Hepatic stellate cell (primary cell): ENCODE measurements at regions not wholly inside any gene's neighbourhood (a gene's known extent, or its start where the extent isn't known, plus 50 kb on each side); places are given as distances from the start of the nearest gene placed in this dataset.

Experiments
- DNase-seq: peaks from one replicate; pipeline ENCODE4 v3.0.0; 2011; ENCODE audit warnings: low spot score

GRCh38 chr6:126091466-126091865, 105.1 kb downstream of the TRMT11 start:
- no peak for DNase-seq

DNA sequence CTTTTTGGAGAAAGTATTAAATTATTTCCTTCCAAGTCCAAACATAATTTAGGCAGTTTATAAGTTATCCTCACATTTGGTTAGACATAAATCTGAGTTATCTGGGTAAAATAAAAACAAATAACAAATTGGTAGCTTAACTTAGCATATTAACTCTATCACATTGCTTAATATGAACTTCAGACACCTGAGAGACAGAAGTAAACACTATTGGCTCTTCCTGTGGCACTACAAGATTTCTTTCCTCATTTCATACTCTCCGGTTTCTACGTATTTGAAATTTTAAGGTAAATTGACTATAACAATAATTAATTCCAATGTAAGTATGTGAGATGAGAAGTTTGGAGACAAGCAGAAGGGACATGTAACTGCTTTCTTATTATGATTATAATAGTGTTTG, 106.8 kb downstream of the TRMT11 start:
- DNase-seq = no peak

GRCh38 chr6:126094411-126094810, 108.1 kb downstream of the TRMT11 start:
- DNase-seq = no peak

DNA sequence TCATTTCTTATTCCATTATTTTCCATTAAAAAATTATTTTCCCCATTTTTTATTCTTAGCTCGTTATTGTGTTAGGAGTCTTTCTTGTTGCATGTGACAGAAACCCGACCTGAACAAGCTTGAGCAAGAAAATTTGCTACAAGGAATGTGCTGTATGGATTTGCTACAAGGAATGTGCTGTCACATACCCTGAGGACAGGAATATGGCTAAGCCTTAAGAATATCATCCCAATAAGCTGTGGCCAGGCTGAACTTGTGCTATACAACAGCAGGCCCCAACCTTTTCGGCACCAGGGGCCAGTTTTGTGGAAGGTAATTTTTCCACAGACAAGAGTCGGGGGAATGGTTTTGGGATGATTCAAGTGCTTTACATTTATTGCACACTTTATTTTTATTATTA, 114.0 kb downstream of the TRMT11 start:
- no peak for DNase-seq

GRCh38 chr6:126102358-126102757, 116.0 kb downstream of the TRMT11 start:
- DNase-seq = no peak

DNA sequence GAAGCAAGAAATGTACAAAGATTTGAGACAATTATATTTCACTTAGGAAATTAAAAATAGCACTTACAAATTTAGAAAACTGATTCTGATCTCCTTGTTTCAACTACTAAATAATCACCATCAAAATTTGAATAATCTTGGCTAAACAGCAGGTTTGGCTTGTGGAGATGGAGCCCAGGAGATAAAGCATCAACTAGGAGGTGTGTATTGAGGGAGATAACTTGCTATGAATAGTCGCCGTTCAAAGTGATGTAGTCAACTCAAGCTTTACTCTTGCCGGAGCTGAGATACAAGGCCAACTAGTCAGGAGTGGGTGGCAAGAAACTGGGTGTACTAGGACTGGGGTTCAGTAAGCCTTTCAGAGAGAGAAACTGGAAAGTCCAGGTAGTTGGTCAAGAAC, 117.7 kb downstream of the TRMT11 start:
- no peak for DNase-seq

- no peak for DNase-seq
Measured at GRCh38 chr6:126107475-126108166, 121.3 kb downstream of the TRMT11 start.

DNA sequence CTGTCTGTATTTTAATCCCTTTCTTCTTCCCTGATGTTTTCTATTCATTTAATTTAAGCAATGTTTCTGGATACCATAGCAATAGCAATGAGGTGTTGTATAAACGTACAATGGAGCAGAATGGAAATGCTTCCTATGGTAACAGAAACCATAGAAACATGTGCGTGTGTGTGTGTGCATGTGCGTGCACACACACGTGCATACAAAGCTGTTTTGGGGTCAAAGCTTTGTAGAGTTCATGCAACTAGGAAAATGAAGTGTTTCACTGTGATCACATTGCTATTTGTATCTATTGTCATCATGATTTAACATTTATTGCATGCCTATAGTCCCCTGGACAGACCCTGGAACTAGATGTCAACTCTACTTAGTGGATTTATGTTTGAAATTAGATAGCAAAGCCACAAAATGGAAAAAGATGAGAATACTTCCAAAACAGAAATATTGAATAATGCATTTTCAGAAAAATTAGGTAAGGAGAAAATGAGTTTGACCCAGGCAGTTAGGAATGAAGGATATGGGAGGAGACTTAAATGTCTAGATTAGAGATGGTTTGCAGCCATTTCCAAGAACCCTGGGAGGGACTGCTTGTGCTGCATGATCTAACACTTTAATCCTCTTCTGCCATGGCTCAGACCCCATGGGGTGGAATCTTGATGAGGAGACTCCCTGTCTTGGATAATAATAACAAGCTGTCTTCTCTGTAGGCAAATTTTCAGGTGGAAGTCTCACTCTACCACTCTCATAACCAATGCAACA, 124.4 kb downstream of the TRMT11 start:
- no peak for DNase-seq

DNA sequence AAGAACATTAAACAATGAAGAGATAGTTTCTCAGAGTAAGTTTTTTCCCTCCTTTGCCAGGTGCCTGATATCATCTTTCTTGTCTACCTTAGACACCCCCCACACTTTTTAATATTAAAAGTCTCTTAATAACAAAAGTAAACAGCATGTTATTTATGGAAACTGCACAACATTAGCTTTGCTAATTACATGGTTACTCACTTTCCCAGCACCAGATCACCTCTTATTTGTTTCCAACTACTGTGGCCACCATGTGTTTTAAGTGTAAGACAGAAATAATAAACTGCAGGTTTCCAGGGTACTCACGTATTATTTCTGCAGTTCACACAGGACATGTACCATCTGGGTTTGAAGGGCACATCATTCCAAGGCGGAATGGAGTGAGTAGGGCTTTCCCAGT, 125.0 kb downstream of the TRMT11 start:
- DNase-seq = no peak

- DNase-seq = peak; percentile 5
Measured at GRCh38 chr6:126112171-126112632, 125.9 kb downstream of the TRMT11 start.

DNA sequence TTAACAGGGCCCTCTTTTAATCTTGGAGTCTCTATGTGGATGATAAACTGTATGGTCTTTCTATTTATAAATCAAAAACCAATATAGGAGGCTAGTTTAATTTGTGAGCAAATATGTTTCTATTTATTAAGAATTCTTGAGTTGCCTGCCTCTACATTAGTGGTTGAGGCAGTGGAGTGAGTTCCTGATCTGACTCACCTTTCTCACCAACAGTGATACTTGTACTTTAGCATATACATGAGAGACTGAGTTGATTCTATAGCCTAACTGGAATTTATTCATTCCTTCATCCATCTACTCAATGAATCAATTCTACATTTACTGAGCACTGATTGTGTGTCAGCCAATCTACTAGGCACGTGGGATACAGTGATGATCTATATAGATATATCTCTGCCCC, 126.9 kb downstream of the TRMT11 start:
- no peak for DNase-seq

GRCh38 chr6:126117251-126117650, 130.9 kb downstream of the TRMT11 start:
- no peak for DNase-seq

DNA sequence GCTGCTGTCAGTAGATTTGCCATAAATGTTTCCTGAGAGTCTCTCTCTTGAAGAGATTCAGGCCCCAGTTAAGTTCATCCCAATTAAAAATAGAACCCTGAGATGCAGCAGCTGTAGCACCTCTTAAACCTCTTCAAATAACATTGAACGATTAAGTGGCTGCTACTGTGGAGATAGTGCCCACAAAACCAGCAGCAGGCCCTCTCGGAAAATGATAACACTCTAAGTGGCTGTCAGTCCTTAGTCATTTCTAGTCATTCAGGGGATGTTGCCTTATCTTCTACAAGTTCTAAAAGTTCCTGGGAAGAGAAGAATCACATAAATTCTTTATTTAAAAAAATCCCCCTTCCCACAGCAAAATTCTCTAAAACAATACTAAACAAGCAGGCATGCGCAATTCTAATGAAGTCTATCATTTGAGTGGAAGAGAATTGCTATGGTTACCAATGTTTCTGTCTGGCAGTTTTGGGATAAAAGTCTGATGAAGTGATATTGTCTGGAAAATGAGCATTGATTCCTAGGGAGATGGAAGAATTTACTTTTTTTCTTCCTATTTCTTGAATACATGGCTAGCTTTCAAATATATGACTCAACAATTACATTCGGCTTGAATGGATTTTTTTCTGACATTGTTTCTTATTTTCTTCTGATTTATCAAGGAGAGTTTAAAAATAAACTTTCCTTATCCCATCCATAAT, 131.9 kb downstream of the TRMT11 start:
- DNase-seq = no peak

GRCh38 chr6:126118936-126119335, 132.6 kb downstream of the TRMT11 start:
- no peak for DNase-seq

GRCh38 chr6:126123226-126123625, 136.9 kb downstream of the TRMT11 start:
- no peak for DNase-seq

DNA sequence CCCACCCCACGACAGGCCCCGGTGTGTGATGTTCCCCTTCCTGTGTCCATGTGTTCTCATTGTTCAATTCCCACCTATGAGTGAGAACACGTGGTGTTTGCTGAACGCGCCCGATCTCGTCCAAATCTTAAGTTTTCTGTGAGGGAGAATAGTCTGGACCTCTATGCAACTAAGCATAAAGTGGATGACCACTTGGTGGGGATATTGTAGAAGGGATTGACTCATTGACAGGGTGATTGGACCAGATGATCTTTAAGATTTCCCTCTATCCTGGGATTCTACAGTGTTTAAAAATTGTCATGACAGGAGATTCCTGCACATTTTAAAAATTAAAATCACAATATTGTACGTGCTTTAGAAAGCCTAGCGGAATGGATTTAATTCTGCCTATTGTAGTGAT, 141.3 kb downstream of the TRMT11 start:
- DNase-seq = no peak

GRCh38 chr6:126131246-126131645, 144.9 kb downstream of the TRMT11 start:
- no peak for DNase-seq

GRCh38 chr6:126133984-126134383, 147.6 kb downstream of the TRMT11 start:
- no peak for DNase-seq

GRCh38 chr6:126134491-126134890, 148.2 kb downstream of the TRMT11 start:
- DNase-seq = no peak

DNA sequence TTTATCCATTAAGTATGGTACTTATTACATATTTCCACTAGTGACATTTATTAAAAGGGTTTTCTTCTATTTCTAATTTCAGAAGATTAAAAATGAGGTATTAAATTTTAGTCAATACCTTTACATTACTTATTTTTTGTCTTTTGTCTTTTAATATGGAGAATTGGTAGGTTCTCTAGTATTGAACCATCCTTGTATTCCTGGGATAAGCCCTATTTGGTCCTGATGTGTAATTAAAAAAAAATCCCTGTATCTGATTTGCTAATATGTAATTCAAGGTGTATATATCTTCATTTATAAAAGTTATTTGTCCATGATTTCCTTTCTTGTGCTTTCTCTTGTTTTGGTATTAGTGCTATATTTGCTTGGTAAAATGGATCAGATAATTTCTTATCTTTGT, 153.7 kb downstream of the TRMT11 start:
- DNase-seq = no peak

GRCh38 chr6:126143761-126144251, 157.5 kb downstream of the TRMT11 start:
- DNase-seq = no peak

- DNase-seq = no peak
Measured at GRCh38 chr6:126145351-126145750, 159.0 kb downstream of the TRMT11 start.

GRCh38 chr6:126147291-126147815, 161.0 kb downstream of the TRMT11 start:
- DNase-seq = no peak
